Motor neuron (in vitro differentiated cells): ENCODE measurements at regions not wholly inside any gene's neighbourhood (a gene's known extent, or its start where the extent isn't known, plus 50 kb on each side); places are given as distances from the start of the nearest gene placed in this dataset.
"Not testable (repeated sequence)": the region's sequence is repeated elsewhere in the genome, so short reads cannot be mapped to it uniquely, and the experiment has no call there.

Source experiments
- ATAC-seq, 8 experiments: fragments of 200-7000 bp; cut with Tn5 transposase; replicated peaks in 6 of 8; 2 replicates each; pipeline ENCODE4 v1.8.0; 2021; ENCODE audit warnings: mild to moderate bottlenecking in 8 of 8, moderate library complexity in 8 of 8
- H3K27ac ChIP-seq, 2 donors: fragments of 250-450 bp; sonication (Bioruptor Pico); 2 replicates each; pipeline ENCODE4 v1.9.0; 2021; ENCODE audit warnings: antibody characterized with exemption in 2 of 2, mild to moderate bottlenecking in 2 of 2, moderate library complexity in 1 of 2
- H3K4me1 ChIP-seq, 2 donors: fragments of 250-450 bp; sonication (Bioruptor Pico); replicated peaks in 1 of 2; 2 replicates each; pipeline ENCODE4 v1.6.1; 2021; ENCODE audit warnings: antibody characterized with exemption in 2 of 2, mild to moderate bottlenecking in 2 of 2, moderate library complexity in 1 of 2
- H3K4me3 ChIP-seq, 5 donors: fragments of 250-450 bp; sonication (Bioruptor Pico); 2 replicates each; pipeline ENCODE4 v1.9.0; 2021; ENCODE audit warnings: antibody characterized with exemption in 5 of 5, mild to moderate bottlenecking in 5 of 5, moderate library complexity in 4 of 5
- WGBS, 10 experiments: fragments of 450-650 bp; shearing (Covaris generic); methylation state at CpG; one replicate each; pipeline ENCODE4 v1.0.0; 2022; 5-methylcytosine and 5-hydroxymethylcytosine counted together
- in situ Hi-C, 9 experiments: fragments of 400-800 bp; cut with MboI; loops; one replicate each; pipeline ENCODE4 v1.15.0; 2021; ENCODE audit warnings: low sequenced_read_pairs in 9 of 9, low pct_unique_long_range_greater_than_20kb in 2 of 9; ENCODE audit not compliant: unreplicated experiment in 9 of 9

DNA sequence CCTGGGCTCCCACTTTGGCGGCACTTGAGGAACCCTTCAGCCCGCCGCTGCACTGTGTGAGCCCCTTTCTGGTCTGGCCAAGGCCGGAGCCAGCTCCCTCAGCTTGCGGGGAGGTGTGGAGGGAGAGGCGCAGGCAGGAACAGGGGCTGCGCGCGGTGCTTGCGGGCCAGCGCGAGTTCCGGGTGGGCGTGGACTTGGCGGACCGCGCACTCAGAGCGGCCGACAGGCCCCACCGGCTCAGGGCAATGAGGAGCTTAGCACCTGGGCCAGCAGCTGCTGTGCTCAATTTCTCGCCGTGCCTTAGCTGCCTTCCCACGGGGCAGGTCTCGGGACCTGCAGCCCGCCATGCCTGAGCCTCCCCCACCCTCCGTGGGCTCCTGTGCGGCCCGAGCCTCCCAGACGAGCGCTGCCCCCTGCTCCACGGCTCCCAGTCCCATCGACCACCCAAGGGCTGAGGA is 324.8 kb downstream of the RAD51AP2 start:
- in situ Hi-C loops, H3K27ac ChIP-seq, H3K4me3 ChIP-seq, ATAC-seq: not testable (repeated sequence)
- 38 to 100% (median 86%) methylated on average over 1 to 5 of the region's 32 CpGs; no CpG with 5 or more reads in 6 of the 10 experiments for WGBS, 10 experiments
- H3K4me1 ChIP-seq, result peaks cover 0 to 11% of the 10 kb centered on the region in 2 donors

DNA sequence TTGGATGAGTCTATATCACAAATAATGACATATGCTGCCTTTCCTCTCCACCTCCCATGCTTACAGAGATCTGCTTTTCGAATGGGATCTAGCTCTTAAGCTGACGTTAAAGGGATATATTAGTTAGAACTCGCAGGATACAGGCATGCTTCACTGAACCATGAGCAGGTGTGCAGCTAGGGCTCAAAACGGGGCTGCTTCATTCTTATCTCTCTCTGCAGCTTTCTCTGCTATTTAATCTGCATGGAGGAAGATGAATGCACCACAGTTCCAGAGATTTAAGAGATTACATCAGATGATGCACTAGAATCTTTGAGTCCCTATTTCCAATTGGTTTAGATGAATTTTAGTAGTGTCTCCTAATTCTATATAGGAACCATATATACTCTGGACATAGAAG is 327.0 kb downstream of the RAD51AP2 start:
- ATAC-seq, result peak in 1 of 8 experiments; percentile 14
- no peaks in the 10 kb centered on the region for H3K4me1 ChIP-seq
- no peak overlapping the region for H3K4me3 ChIP-seq
- WGBS, 10 experiments, result 0 to 100% (median 73%) methylated on average over 1 to 4 of the region's 4 CpGs
- H3K27ac ChIP-seq, result no peak overlapping the region
- in situ Hi-C loops, result no loop called here

DNA sequence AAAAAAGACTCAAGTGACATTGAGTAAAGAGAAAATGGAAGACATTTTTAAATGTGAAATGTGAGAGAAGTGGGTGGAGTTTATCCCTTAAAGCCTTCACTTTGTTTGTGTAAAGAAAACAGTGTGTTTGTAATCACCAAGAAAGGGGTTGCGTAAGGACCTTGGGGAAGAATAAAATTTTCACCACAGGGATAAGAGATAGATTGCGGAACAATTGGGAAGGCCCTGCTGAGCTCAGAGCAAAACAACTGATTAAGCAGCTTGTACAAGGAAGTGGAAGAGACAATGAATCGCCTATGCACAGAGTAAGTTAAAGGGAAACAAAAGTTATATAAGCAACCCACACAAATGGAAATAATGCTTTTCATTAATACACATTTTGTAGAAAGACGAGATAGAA is 327.7 kb downstream of the RAD51AP2 start:
- 38 to 100% (median 85%) methylated on average over 1 to 4 of the region's 4 CpGs for WGBS, 10 experiments
- Histone ChIP-seq H3K27ac (no peak overlapping the region), H3K4me1 (no peaks in the 10 kb centered on the region), H3K4me3 (no peak overlapping the region)
- no peak for ATAC-seq
- in situ Hi-C loops, result no loop called here

DNA sequence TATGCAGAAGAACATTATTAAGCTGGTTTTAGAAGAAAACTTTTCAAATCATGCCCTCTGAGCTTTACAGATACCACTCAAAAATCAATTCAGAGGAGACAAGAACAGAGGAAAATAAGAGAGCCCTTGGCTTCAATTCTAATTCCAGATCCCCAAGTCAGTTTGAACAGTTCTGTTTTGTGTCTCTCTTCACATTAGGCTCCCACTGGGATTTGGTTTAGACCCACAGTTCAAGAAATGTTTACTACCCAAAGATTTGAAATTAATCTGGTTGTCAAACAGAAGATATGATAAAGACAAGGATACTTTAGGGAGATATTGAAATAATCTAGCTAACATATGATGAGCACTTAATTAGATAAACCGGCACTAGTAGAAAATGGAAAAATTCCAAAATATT is 329.5 kb downstream of the RAD51AP2 start:
- Histone ChIP-seq H3K4me1 (no peaks in the 10 kb centered on the region), H3K4me3 (no peak overlapping the region), H3K27ac (no peak overlapping the region)
- WGBS, 10 experiments, result 0 to 100% (median 100%) methylated on average over 1 of the region's 1 CpG
- in situ Hi-C loops, result no loop called here
- ATAC-seq, result no peak

DNA sequence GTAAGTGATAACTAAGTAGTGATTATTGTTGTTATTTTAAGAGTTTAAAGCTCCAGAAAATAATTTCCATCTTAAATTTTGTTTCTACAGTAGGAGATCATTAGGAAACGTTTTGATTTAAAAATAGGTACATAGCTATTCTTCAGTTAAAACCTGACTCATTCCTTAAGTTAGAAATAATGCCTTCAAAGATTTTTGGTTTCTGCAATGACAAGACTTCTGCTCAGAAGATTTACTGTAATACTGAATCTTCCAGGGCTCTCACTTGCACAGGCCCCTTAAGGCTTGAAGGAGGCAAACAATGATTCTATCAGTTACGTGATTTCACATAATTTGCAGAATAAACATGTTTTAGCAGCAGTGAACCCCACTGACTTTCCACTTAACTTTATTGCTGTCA is 333.7 kb downstream of the RAD51AP2 start:
- no peak for ATAC-seq
- H3K4me1 ChIP-seq, result peaks cover 0 to 3% of the 10 kb centered on the region in 2 donors
- no peak overlapping the region for H3K27ac ChIP-seq
- in situ Hi-C loops, result no loop called here
- WGBS, 10 experiments, result 10 to 100% (median 75%) methylated on average over 1 to 2 of the region's 2 CpGs; no CpG with 5 or more reads in 1 of the 10 experiments
- H3K4me3 ChIP-seq, result no peak overlapping the region

DNA sequence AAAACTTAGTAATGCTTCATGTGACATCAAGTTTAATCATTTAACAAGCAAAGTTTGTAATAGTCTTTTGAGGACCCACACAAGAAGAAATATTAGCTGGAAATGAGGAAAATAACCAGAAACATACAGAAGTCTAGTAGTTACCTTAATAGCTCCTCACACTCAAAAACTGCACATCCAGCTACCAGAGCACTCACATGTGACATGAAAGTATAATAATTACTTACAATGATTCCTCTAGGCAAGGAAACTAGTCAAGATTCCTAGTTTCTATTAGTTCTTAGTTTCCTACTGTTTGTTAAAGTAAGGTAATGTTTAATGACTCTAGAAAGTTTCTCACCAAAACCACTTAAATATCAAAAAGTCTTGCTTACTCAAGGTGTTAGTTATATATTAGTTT is 335.8 kb downstream of the RAD51AP2 start:
- in situ Hi-C loops, result no loop called here
- peaks cover 0 to 3% of the 10 kb centered on the region in 2 donors for H3K4me1 ChIP-seq

DNA sequence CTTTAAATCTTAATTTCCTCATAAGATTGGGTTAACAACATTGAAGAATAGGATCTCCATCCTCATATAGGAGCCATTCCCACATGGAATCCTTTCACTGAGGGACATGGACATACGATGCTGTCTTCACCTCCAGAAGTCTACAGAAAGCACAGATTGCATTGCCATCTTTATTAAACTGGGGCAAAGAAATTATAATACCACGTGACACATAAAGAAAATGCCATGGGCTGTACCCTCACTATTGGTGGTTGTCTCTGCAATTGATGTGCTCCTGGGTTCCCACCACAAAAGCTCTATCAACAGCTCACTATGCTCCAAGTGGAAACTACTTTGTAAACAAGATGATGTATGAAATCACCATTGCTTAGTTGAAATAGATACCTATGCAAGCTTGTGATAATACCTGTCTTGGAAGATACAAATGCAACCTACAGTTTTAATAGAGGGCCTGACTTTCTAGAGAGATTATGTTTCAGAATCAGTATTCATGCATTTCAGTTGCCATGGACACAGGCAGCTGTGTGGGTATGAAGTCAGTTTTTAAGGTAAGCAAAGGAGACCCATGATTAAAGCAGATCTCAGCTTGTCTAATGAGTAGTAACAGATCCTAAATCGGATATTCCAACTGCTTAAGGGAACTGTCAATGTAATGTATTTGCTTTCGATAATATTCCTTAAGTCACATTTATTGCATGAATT is 337.0 kb downstream of the RAD51AP2 start:
- in situ Hi-C loops, result no loop called here
- WGBS, 10 experiments, result 0 to 100% (median 79%) methylated on average over 1 to 4 of the region's 4 CpGs
- Histone ChIP-seq H3K27ac (no peak overlapping the region), H3K4me1 (peaks cover 6 to 12% of the 10 kb centered on the region in 2 donors), H3K4me3 (no peak overlapping the region)
- ATAC-seq, result peak in 1 of 8 experiments; percentile 25

More for the DNA sequence above, 335.8 kb downstream of the RAD51AP2 start:
- ATAC-seq, result no peak
- Histone ChIP-seq H3K27ac (no peak overlapping the region), H3K4me3 (no peak overlapping the region)

DNA sequence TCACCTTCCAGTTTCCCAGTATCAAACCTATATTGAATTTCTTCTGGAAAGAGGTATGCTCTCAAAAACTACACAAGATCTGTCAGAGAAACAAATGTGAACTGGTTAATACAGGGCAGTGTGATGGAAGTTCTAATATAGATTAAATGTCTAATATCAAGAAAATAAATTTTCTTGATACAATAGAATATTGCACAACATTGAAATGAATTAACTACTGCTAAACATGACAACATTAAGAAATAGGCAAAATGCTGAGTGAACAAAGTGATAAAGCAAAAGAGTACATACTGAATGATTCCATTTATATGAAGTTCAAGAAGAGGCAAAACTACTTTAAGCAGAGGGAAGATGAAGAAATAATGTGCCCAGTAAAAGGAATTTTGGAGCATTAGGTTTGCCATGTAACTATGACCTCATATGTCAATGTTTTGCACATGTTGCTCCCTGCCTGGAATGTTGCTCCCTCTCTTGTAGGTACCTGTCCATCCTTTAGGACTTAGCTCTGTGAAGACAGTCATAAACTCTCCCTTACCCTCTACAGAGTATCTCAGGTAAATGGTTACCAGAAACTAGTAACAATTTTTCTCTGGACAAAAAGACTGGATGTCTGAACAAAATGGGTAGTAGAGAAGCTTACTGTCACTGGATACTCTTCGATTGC is 339.0 kb downstream of the RAD51AP2 start:
- 0 to 80% (median 22%) methylated on average over 1 of the region's 1 CpG; no CpG with 5 or more reads in 5 of the 10 experiments for WGBS, 10 experiments
- peaks cover 6 to 12% of the 10 kb centered on the region in 2 donors for H3K4me1 ChIP-seq
- H3K4me3 ChIP-seq, result no peak overlapping the region
- ATAC-seq, result no peak
- in situ Hi-C loops, result no loop called here
- no peak overlapping the region for H3K27ac ChIP-seq

DNA sequence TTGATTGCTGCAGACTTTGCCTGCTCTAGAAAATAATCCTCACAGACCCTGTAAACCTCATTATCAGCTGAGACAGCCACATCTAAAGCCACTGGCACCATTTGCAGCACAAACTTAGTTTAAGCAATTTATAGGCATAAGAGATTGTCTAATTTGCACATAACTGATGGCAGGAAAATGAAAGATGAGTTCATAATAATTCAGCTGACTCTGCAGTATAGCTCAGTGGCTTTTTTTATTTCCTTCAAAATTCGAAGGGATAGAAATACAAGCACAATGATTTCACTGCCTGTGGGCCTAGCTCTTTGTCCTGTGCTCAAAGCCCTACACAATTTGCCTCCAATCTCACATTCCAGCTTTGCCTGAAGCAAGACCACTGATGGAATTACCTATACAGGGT is 341.2 kb downstream of the RAD51AP2 start:
- Histone ChIP-seq H3K4me1 (peaks cover 6 to 20% of the 10 kb centered on the region in 2 donors), H3K4me3 (no peak overlapping the region), H3K27ac (peak overlapping the region in 1 of 2 donors; percentile 34)
- in situ Hi-C loops, result no loop called here
- peak in 4 of 8 experiments; percentile 21 to 63 (median 37) for ATAC-seq
- 0 to 44% (median 21%) methylated on average over 1 of the region's 1 CpG; no CpG with 5 or more reads in 2 of the 10 experiments for WGBS, 10 experiments

DNA sequence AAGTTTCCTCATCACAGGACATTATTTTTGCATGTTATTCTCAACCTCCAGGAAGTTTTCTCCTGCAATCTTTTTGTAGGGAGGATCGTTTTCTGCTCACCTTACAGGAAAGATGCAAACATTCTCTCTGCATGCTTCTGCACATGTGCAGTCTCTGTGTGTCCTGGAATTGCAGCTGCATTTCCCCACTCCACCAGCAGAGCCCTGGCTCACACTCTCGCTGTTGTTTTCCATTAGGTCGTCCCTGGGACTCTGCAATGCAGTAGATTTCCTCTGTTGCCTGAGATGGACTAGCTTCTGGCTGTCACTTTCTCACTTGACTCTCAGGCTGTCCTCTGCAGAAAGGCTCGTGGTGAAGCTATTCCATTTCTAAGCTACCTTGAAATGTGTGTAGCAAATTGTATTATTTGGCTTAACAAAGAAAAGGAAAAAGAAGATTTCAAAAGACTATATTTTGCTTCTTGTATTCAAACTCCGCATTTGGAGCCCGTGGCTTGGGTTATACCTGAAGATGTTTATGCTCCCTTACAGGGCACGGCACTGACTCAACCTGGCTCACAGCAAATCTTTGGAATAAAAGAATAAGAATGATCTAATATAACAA is 346.7 kb downstream of the RAD51AP2 start:
- WGBS, 10 experiments, result 9 to 86% (median 46%) methylated on average over 1 to 7 of the region's 7 CpGs

DNA sequence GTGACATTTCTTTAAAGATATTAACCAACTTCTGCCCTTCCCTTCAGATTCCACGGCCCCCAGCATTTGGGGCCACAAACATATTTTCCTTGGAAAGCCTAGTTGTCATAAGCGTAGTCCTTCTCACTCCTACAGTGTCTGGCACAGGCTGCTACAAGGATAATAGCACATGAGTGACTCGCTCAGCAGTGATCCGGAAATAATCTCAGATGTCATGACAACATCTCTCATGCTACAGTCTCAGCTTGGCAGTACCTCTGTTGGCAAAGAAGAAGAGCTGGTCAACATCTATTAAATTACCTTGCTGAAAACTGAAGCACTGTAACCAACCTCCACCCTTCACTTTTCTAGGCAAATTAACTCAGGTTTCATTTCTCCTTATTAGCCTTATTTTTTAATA is 351.7 kb downstream of the RAD51AP2 start:
- ATAC-seq, result peak in 5 of 8 experiments; percentile 88 to 98 (median 92)
- in situ Hi-C loops, result no loop called here
- no peak overlapping the region for H3K27ac ChIP-seq
- H3K4me1 ChIP-seq, result peaks cover 2 to 5% of the 10 kb centered on the region in 2 donors
- WGBS, 10 experiments, result 0 to 100% (median 58%) methylated on average over 2 to 4 of the region's 4 CpGs; no CpG with 5 or more reads in 3 of the 10 experiments
- H3K4me3 ChIP-seq, result no peak overlapping the region

More for the DNA sequence above, 346.7 kb downstream of the RAD51AP2 start:
- Histone ChIP-seq H3K4me3 (no peak overlapping the region), H3K27ac (no peak overlapping the region), H3K4me1 (peaks cover 0 to 9% of the 10 kb centered on the region in 2 donors)
- in situ Hi-C loops, result no loop called here
- peak; percentile 57 to 100 (median 92) for ATAC-seq

DNA sequence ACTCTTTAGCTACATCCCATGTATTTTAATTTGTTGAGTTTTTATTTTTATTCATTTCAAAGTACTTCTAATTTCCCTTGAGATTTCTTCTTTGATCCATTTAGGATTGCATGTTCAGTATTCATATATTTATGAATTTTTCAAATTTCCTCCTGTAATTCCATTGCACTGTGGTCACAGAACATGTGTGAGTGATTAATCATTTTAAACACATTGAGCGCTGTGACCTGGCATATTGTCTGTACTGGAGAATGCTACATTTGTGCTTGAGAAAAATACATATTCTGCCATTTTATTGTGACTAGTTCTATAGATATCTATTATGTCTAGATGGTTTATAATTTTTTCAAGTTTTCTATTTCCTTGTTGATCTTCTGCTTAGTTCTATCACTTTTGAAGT is 353.7 kb downstream of the RAD51AP2 start:
- in situ Hi-C loops, result no loop called here
- WGBS, 10 experiments, result 0 to 100% (median 75%) methylated on average over 1 of the region's 1 CpG; no CpG with 5 or more reads in 2 of the 10 experiments
- peaks cover 5 to 14% of the 10 kb centered on the region in 2 donors for H3K4me1 ChIP-seq
- H3K4me3 ChIP-seq, result no peak overlapping the region
- H3K27ac ChIP-seq, result no peak overlapping the region
- ATAC-seq, result peak in 1 of 8 experiments; percentile 39

DNA sequence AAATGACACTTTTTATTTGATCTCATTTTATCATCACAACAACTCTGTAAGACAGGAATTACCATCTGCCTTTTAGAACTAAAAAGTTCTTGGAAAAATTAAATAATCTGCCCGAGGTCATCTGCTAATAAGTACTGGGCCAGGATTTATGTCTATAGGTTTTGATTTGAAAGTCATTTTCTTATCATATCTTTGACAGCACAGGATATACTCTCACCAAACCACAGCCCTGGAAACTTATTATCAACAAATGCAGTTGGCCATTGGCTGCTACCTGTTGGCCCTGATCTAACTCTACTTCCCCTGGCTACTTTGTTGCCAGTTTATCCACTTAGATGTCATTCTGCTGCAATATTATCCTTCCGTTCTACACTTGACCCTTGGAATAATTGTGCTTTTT is 354.6 kb downstream of the RAD51AP2 start:
- in situ Hi-C loops, result no loop called here
- H3K27ac ChIP-seq, result no peak overlapping the region
- H3K4me1 ChIP-seq, result peaks cover 5 to 14% of the 10 kb centered on the region in 2 donors
- 33 to 100% (median 63%) methylated on average over 1 to 2 of the region's 2 CpGs; no CpG with 5 or more reads in 2 of the 10 experiments for WGBS, 10 experiments
- no peak for ATAC-seq
- H3K4me3 ChIP-seq, result no peak overlapping the region
